Neural progenitor cell (in vitro differentiated cells): ENCODE measurements at regions not wholly inside any gene's neighbourhood (a gene's known extent, or its start where the extent isn't known, plus 50 kb on each side); places are given as distances from the start of the nearest gene placed in this dataset.
A peak's percentile ranks its signal among the peaks of the same experiment; 100 is the strongest.

ENCODE experiments used
- DNase-seq: peaks from one replicate; pipeline ENCODE4 v3.0.0-alpha.2; 2016; ENCODE audit warnings: low spot score
- H2AFZ ChIP-seq: fragments of 200-600 bp; sonication (generic); replicated peaks from 2 replicates; pipeline ENCODE4 v1.6.1; 2016; ENCODE audit warnings: antibody characterized with exemption
- H3F3A ChIP-seq: fragments of 200-600 bp; sonication (generic); 2 replicates; pipeline ENCODE4 v1.6.1; 2016; ENCODE audit warnings: antibody characterized with exemption, low read depth
- H3K27ac ChIP-seq: fragments of 200-600 bp; sonication (generic); 2 replicates; pipeline ENCODE4 v1.5.1; 2016; ENCODE audit warnings: mild to moderate bottlenecking
- H3K27me3 ChIP-seq: fragments of 200-600 bp; sonication (generic); 2 replicates; pipeline ENCODE4 v1.6.1; 2016; ENCODE audit warnings: mild to moderate bottlenecking, moderate library complexity
- H3K36me3 ChIP-seq: fragments of 200-600 bp; sonication (generic); 2 replicates; pipeline ENCODE4 v1.5.1; 2016
- H3K4me1 ChIP-seq: fragments of 200-600 bp; sonication (generic); 2 replicates; pipeline ENCODE4 v1.6.1; 2016; ENCODE audit warnings: mixed run types
- H3K4me2 ChIP-seq: fragments of 200-600 bp; sonication (generic); 2 replicates; pipeline ENCODE4 v1.6.1; 2016
- H3K4me3 ChIP-seq: fragments of 200-600 bp; sonication (generic); 2 replicates; pipeline ENCODE4 v1.5.1; 2016
- H3K79me2 ChIP-seq: fragments of 200-600 bp; sonication (generic); 2 replicates; pipeline ENCODE4 v1.6.1; 2016; ENCODE audit warnings: low read depth
- H3K9ac ChIP-seq: fragments of 200-600 bp; sonication (generic); 2 replicates; pipeline ENCODE4 v1.6.1; 2016
- H3K9me3 ChIP-seq: fragments of 200-600 bp; sonication (generic); 2 replicates; pipeline ENCODE4 v1.5.1; 2016; ENCODE audit warnings: low read depth
- H4K20me1 ChIP-seq: fragments of 200-600 bp; sonication (generic); 2 replicates; pipeline ENCODE4 v1.6.1; 2016; ENCODE audit warnings: low read depth
- H3K27ac Mint-ChIP-seq: 3 replicates; pipeline ENCODE4 v1.8.0; 2021; ENCODE audit warnings: mixed read lengths
- H3K27me3 Mint-ChIP-seq: 2 replicates; pipeline ENCODE4 v1.8.0; 2022; ENCODE audit warnings: low read depth, mild to moderate bottlenecking, inconsistent platforms, moderate library complexity, mixed read lengths; ENCODE audit not compliant: insufficient read depth
- H3K36me3 Mint-ChIP-seq: 3 replicates; pipeline ENCODE4 v1.8.0; 2021; ENCODE audit warnings: mixed read lengths
- H3K4me1 Mint-ChIP-seq: 3 replicates; pipeline ENCODE4 v1.8.0; 2021; ENCODE audit warnings: mixed read lengths
- H3K4me3 Mint-ChIP-seq: 3 replicates; pipeline ENCODE4 v1.8.0; 2021; ENCODE audit warnings: mild to moderate bottlenecking, moderate library complexity, mixed read lengths
- H3K9me3 Mint-ChIP-seq: 3 replicates; pipeline ENCODE4 v1.8.0; 2020; ENCODE audit warnings: mixed read lengths
- EZH2 ChIP-seq: fragments of 200-600 bp; sonication (generic); IDR thresholded peaks from 2 replicates; pipeline ENCODE4 v1.6.1; 2017; ENCODE audit warnings: antibody characterized with exemption, mild to moderate bottlenecking, moderate library complexity
- EZH2phosphoT487 ChIP-seq: fragments of 200-600 bp; sonication (generic); IDR thresholded peaks from 2 replicates; pipeline ENCODE4 v1.6.1; 2017; ENCODE audit warnings: antibody characterized with exemption
- TF ChIP-seq, protein P1 (sequence below): fragments of 200-600 bp; sonication (generic); IDR thresholded peaks from 2 replicates; pipeline ENCODE4 v1.5.1; 2017; ENCODE audit warnings: antibody characterized with exemption, mild to moderate bottlenecking

DNA sequence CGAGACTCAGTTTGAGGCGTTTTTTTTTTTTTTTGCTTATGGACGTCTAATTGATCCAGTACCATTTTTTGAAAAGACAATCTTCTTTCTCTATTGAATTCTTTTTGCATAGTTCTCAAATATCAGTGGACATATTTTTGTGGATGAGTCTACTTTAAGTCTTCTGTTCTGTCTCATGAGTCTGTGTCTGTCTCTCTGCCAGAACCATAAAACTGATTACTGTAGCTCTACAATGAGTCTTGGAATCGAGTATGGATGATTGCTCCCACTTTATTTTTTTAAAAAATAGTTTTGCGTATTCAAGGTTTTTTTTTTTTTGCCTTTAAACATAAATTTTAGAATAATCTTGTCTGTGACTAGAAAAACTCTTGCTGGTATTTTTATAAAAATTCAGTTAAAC is 323.5 kb downstream of the ZNF326 start:
- Mint-ChIP-seq H3K4me1 (peaks cover 11% of the 10 kb centered on the region), H3K4me3 (no peak overlapping the region), H3K27ac (no peak overlapping the region), H3K27me3 (no peaks in the 10 kb centered on the region), H3K36me3 (no peaks in the 10 kb centered on the region), H3K9me3 (peaks cover 2% of the 10 kb centered on the region)
- TF ChIP-seq, protein P1, sequence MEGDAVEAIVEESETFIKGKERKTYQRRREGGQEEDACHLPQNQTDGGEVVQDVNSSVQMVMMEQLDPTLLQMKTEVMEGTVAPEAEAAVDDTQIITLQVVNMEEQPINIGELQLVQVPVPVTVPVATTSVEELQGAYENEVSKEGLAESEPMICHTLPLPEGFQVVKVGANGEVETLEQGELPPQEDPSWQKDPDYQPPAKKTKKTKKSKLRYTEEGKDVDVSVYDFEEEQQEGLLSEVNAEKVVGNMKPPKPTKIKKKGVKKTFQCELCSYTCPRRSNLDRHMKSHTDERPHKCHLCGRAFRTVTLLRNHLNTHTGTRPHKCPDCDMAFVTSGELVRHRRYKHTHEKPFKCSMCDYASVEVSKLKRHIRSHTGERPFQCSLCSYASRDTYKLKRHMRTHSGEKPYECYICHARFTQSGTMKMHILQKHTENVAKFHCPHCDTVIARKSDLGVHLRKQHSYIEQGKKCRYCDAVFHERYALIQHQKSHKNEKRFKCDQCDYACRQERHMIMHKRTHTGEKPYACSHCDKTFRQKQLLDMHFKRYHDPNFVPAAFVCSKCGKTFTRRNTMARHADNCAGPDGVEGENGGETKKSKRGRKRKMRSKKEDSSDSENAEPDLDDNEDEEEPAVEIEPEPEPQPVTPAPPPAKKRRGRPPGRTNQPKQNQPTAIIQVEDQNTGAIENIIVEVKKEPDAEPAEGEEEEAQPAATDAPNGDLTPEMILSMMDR = no peak
- no peak for TF ChIP-seq EZH2phosphoT487
- no peak for TF ChIP-seq EZH2
- H3K27me3 ChIP-seq = no peaks in the 10 kb centered on the region
- H3K4me2 ChIP-seq = no peak overlapping the region
- H3K9me3 ChIP-seq = no peaks in the 10 kb centered on the region
- H3K9ac ChIP-seq = no peak overlapping the region
- no peak overlapping the region for H3K4me3 ChIP-seq
- no peak overlapping the region for H2AFZ ChIP-seq
- H4K20me1 ChIP-seq = no peaks in the 10 kb centered on the region
- H3K36me3 ChIP-seq = no peaks in the 10 kb centered on the region
- no peak for DNase-seq
- no peak overlapping the region for H3K27ac ChIP-seq
- H3K79me2 ChIP-seq = no peaks in the 10 kb centered on the region
- H3F3A ChIP-seq = no peaks in the 10 kb centered on the region
- peaks cover 6% of the 10 kb centered on the region for H3K4me1 ChIP-seq

DNA sequence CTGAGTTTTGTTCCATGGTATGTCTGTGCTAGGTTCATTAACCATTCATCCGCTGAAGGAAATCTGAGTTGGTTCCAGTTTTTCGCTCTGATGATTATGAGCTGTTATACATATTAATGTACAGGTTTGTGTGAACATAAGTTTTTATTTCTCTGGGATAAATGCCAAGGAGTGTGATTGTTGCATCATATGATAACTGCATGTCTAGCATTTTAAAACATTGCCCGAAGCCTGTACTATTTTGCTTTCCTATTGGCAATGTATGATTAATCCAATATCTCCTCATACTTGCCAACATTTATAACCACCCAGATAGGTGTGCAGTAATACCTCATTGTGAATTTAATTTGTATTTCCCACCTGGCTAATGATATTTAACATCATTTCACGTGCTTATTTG is 322.7 kb downstream of the ZNF326 start:
- Mint-ChIP-seq H3K9me3 (no peaks in the 10 kb centered on the region), H3K4me3 (no peak overlapping the region), H3K27me3 (no peaks in the 10 kb centered on the region), H3K36me3 (no peaks in the 10 kb centered on the region), H3K27ac (no peak overlapping the region), H3K4me1 (peaks cover 11% of the 10 kb centered on the region)
- no peak overlapping the region for H3K9ac ChIP-seq
- no peak overlapping the region for H3K27ac ChIP-seq
- H3K4me3 ChIP-seq = no peak overlapping the region
- H3K9me3 ChIP-seq = no peaks in the 10 kb centered on the region
- H3K4me1 ChIP-seq = peaks cover 6% of the 10 kb centered on the region
- H2AFZ ChIP-seq = no peak overlapping the region
- H3K79me2 ChIP-seq = no peaks in the 10 kb centered on the region
- no peak for DNase-seq
- no peaks in the 10 kb centered on the region for H3F3A ChIP-seq
- H3K4me2 ChIP-seq = no peak overlapping the region
- H4K20me1 ChIP-seq = no peaks in the 10 kb centered on the region
- H3K36me3 ChIP-seq = no peaks in the 10 kb centered on the region
- no peak for TF ChIP-seq EZH2phosphoT487
- no peak for TF ChIP-seq EZH2
- TF ChIP-seq, protein P1 = no peak
- no peaks in the 10 kb centered on the region for H3K27me3 ChIP-seq

DNA sequence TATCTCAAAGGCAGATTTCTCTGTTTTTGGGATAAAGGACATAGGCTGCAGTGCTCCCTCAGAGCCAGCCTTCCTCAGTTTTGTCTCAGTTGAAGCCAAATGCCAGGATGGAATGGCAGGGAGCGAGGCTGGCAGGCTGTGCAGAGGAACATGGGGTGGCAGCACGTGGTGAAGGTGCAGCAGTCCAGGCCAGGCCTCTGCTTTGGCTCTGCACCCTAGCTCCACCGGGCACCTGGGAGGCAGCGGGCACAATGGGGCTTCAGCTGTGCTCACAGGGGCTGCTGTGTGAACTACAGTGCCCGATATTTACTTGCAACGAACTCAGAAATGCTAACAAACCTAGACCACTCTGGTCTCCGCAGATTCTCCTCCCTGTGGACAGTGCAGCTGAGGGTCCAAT is 319.6 kb downstream of the ZNF326 start:
- Mint-ChIP-seq H3K27me3 (no peaks in the 10 kb centered on the region), H3K9me3 (no peaks in the 10 kb centered on the region), H3K4me1 (peaks cover 6% of the 10 kb centered on the region), H3K27ac (peak overlapping the region; percentile 66), H3K4me3 (no peak overlapping the region), H3K36me3 (no peaks in the 10 kb centered on the region)
- Histone ChIP-seq H3K9ac (no peak overlapping the region), H3K36me3 (no peaks in the 10 kb centered on the region), H3F3A (no peaks in the 10 kb centered on the region), H2AFZ (no peak overlapping the region), H3K4me1 (no peaks in the 10 kb centered on the region), H3K79me2 (no peaks in the 10 kb centered on the region), H3K4me2 (no peak overlapping the region), H3K4me3 (no peak overlapping the region), H3K9me3 (no peaks in the 10 kb centered on the region), H3K27ac (no peak overlapping the region), H4K20me1 (no peaks in the 10 kb centered on the region), H3K27me3 (no peaks in the 10 kb centered on the region)
- DNase-seq = no peak
- TF ChIP-seq EZH2 = no peak
- TF ChIP-seq, protein P1 = no peak
- no peak for TF ChIP-seq EZH2phosphoT487

DNA sequence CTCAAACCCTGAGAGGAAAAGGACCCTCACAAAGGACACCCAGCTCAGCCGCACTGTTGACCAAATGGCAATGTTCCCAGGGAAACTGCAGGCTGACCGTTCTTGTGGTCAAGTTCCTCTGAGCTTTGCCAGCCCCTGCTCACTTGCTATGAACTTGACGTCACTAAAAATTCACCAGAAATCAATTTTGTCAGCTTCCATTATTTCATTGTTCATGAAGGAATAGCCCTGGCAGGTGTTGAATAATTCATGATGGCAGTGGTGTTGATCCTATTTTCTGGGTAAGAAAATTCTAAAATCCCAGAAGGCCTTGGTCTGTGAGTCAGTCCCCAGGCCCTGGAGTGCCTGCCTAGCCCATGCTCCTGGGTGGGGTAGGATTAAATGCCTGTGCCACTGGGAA is 318.9 kb downstream of the ZNF326 start:
- H3F3A ChIP-seq = no peaks in the 10 kb centered on the region
- H3K36me3 Mint-ChIP-seq = no peaks in the 10 kb centered on the region
- DNase-seq = no peak
- no peak overlapping the region for H3K4me3 Mint-ChIP-seq
- H3K36me3 ChIP-seq = no peaks in the 10 kb centered on the region
- H3K27ac Mint-ChIP-seq = peak overlapping the region; percentile 22
- H3K27me3 Mint-ChIP-seq = no peaks in the 10 kb centered on the region
- TF ChIP-seq EZH2 (no peak), EZH2phosphoT487 (no peak)
- TF ChIP-seq, protein P1 = no peak
- no peaks in the 10 kb centered on the region for H3K9me3 Mint-ChIP-seq
- no peaks in the 10 kb centered on the region for H3K9me3 ChIP-seq
- H3K27ac ChIP-seq = no peak overlapping the region
- H3K79me2 ChIP-seq = no peaks in the 10 kb centered on the region
- H3K4me2 ChIP-seq = no peak overlapping the region
- H3K27me3 ChIP-seq = no peaks in the 10 kb centered on the region
- no peaks in the 10 kb centered on the region for H4K20me1 ChIP-seq
- H3K4me3 ChIP-seq = no peak overlapping the region
- H2AFZ ChIP-seq = no peak overlapping the region
- no peak overlapping the region for H3K9ac ChIP-seq
- H3K4me1 Mint-ChIP-seq = peaks cover 6% of the 10 kb centered on the region
- no peaks in the 10 kb centered on the region for H3K4me1 ChIP-seq
